Heart left ventricle (tissue), 16 donors: ENCODE measurements at regions not wholly inside any gene's neighbourhood (a gene's known extent, or its start where the extent isn't known, plus 50 kb on each side); places are given as distances from the start of the nearest gene placed in this dataset.

Experiments used
- ATAC-seq, 4 donors: fragments of 200-7000 bp; cut with Tn5 transposase; one replicate each; pipeline ENCODE4 v1.9.1; 2020 to 2022; ENCODE audit warnings: moderate library complexity in 4 of 4, mild to moderate bottlenecking in 3 of 4, moderate number of reproducible peaks in 1 of 4
- DNase-seq, 5 donors: peaks; one replicate each; pipeline ENCODE4 v3.0.0-alpha.2; 2020
- H3K27ac ChIP-seq, 12 donors: fragments of 200-600 bp; sonication (generic) in 4 of 12; one replicate each; pipeline versions ENCODE4 v1.5.0 to v1.8.0; 2016 to 2022; ENCODE audit warnings: mild to moderate bottlenecking in 2 of 12
- H3K27me3 ChIP-seq, 9 donors: fragments of 200-600 bp; sonication (generic) in 2 of 9; one replicate each; pipeline versions ENCODE4 v1.5.1 to v1.8.0; 2016 to 2022; ENCODE audit warnings: mild to moderate bottlenecking in 3 of 9
- H3K36me3 ChIP-seq, 9 donors: fragments of 200-600 bp; sonication (generic) in 2 of 9; one replicate each; pipeline versions ENCODE4 v1.5.0 to v1.8.0; 2018 to 2022; ENCODE audit warnings: mild to moderate bottlenecking in 2 of 9
- H3K4me1 ChIP-seq, 12 donors: fragments of 200-600 bp; sonication (generic) in 4 of 12; one replicate each; pipeline versions ENCODE4 v1.5.0 to v1.8.0; 2016 to 2022; ENCODE audit warnings: mild to moderate bottlenecking in 3 of 12
- H3K4me3 ChIP-seq, 12 donors: fragments of 200-600 bp; sonication (generic) in 4 of 12; one replicate each; pipeline versions ENCODE4 v1.5.0 to v1.8.0; 2017 to 2022; ENCODE audit warnings: mild to moderate bottlenecking in 9 of 12, moderate library complexity in 4 of 12
- H3K9me3 ChIP-seq, 12 donors: fragments of 200-600 bp; sonication (generic) in 4 of 12; one replicate each; pipeline versions ENCODE4 v1.5.0 to v1.8.0; 2016 to 2022; ENCODE audit warnings: mild to moderate bottlenecking in 1 of 12
- POLR2A ChIP-seq, 2 donors: fragments of 450-650 bp; IDR thresholded peaks; one replicate each; pipeline ENCODE4 v1.6.1; 2017; ENCODE audit warnings: antibody characterized with exemption in 2 of 2, mild to moderate bottlenecking in 2 of 2, moderate library complexity in 2 of 2
- WGBS, 4 donors: extraction: QIAGEN DNeasy Blood & Tissue Kit in 2 of 4; methylation state at CpG; one replicate each; pipeline versions ENCODE4 v1.1.5 to v1.1.7; 2013 to 2018; 5-methylcytosine and 5-hydroxymethylcytosine counted together
- intact Hi-C, 10 donors: fragments of 100-400 bp; cut with DNase I; formaldehyde crosslinking; loops; one replicate each; pipeline versions ENCODE4 v1.11.1 to v1.14.2; 2022
- TF ChIP-seq, protein P1 (sequence below), 12 donors: fragments of 200-600 bp; sonication (generic) in 4 of 12; IDR thresholded peaks; one replicate each; pipeline versions ENCODE4 v1.5.0 to v1.8.0; 2018 to 2022; ENCODE audit warnings: antibody characterized with exemption in 12 of 12, mild to moderate bottlenecking in 5 of 12
- donor health status: ischemic (EF 13 %, LVEDD 7.1; RV severe dilation, severe dysfunction).
- donor health status: healthy with polysubstance abuse.
- donor health status: DM: no; HTN: yes; CAD: no.
- donor health status: DM: no; HTN: no; CAD: no.
- donor health status: ischemic (EF 25% LVEDD 6.9; RV normal size, moderate dysfunction).
- donor health status: ischemic (EF 25% LVEDD 5.7; RV mildly dilated, moderate dysfunction).
- donor health status: healthy.
- donor health status: DM: yes; HTN: yes; CAD: no.
- donor health status: ischemic (EF 35%, LVEDD 5.7; RV mildly dilated, moderate dysfunction).
- donor health status: nonischemic (EF 11% LVEDD 7.7; RV severe dilation, severe dysfunction).
- donor health status: DM: yes; HTN: yes; CAD: no.
- donor health status: PGD.
- donor health status: ischemic (EF 29% LVEDD 5.4; RV normal size, mild dysfunction).
- donor health status: nonischemic (EF 23%, LVEDD 6.1; RV moderate dilation, normal function).

DNA sequence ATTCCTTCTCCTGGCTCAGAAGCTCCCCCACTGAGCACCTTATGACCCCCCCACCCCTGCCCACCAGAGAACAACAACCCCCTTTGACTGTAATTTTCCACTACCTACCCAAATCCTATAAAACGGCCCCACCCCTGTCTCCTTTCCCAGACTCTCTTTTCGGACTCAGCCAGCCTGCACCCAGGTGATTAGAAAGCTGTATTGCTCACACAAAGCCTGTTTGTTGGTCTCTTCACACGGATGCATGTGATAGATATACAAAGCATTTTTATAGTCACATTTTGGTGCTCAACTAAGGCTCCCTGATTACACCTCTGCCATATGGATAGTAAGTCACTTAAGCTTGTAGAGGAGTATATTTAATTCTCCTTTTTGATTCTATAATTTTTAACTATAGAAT, 985.8 kb downstream of the REEP3 start:
- 64 to 74% (median 66%) methylated on average over 3 of the region's 3 CpGs for WGBS, 4 donors
- TF ChIP-seq, protein P1, sequence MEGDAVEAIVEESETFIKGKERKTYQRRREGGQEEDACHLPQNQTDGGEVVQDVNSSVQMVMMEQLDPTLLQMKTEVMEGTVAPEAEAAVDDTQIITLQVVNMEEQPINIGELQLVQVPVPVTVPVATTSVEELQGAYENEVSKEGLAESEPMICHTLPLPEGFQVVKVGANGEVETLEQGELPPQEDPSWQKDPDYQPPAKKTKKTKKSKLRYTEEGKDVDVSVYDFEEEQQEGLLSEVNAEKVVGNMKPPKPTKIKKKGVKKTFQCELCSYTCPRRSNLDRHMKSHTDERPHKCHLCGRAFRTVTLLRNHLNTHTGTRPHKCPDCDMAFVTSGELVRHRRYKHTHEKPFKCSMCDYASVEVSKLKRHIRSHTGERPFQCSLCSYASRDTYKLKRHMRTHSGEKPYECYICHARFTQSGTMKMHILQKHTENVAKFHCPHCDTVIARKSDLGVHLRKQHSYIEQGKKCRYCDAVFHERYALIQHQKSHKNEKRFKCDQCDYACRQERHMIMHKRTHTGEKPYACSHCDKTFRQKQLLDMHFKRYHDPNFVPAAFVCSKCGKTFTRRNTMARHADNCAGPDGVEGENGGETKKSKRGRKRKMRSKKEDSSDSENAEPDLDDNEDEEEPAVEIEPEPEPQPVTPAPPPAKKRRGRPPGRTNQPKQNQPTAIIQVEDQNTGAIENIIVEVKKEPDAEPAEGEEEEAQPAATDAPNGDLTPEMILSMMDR (IDR thresholded peaks at IDR 0.05) = no peak
- TF ChIP-seq POLR2A (IDR thresholded peaks at IDR 0.05) = no peak
- Histone ChIP-seq H3K4me1 (no peaks in the 10 kb centered on the region), H3K4me3 (no peak overlapping the region), H3K9me3 (no peaks in the 10 kb centered on the region), H3K27me3 (no peaks in the 10 kb centered on the region), H3K27ac (no peak overlapping the region), H3K36me3 (no peaks in the 10 kb centered on the region)
- intact Hi-C loops = no loop called here
- no peak for ATAC-seq
- no peak for DNase-seq

DNA sequence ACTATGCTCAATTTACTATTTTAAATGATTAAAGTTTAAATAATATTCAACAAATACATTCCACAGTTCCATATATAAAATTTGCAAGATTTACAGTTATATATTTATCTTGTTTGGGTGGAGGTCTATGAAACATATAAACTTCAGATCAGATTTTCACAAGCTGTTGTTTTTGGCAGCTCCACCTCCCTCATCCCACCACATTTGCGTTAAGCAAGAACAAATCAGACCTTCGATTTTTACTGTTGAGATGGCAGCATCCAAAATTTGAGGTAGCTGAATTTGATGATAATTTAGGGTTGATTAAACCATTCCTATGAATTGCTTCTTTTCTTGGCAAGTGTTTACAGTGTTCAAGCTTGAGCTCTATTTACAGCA, 986.4 kb downstream of the REEP3 start:
- H3K9me3 ChIP-seq = no peaks in the 10 kb centered on the region
- intact Hi-C loops = no loop called here
- ATAC-seq (no peak), DNase-seq (no peak)
- H3K4me3 ChIP-seq = no peak overlapping the region
- no peaks in the 10 kb centered on the region for H3K27me3 ChIP-seq
- no peak overlapping the region for H3K27ac ChIP-seq
- no peak for TF ChIP-seq POLR2A (IDR thresholded peaks at IDR 0.05)
- TF ChIP-seq, protein P1 (IDR thresholded peaks at IDR 0.05) = no peak
- 37 to 47% (median 40%) methylated on average over 2 of the region's 2 CpGs for WGBS, 4 donors
- H3K4me1 ChIP-seq = no peaks in the 10 kb centered on the region
- no peaks in the 10 kb centered on the region for H3K36me3 ChIP-seq

DNA sequence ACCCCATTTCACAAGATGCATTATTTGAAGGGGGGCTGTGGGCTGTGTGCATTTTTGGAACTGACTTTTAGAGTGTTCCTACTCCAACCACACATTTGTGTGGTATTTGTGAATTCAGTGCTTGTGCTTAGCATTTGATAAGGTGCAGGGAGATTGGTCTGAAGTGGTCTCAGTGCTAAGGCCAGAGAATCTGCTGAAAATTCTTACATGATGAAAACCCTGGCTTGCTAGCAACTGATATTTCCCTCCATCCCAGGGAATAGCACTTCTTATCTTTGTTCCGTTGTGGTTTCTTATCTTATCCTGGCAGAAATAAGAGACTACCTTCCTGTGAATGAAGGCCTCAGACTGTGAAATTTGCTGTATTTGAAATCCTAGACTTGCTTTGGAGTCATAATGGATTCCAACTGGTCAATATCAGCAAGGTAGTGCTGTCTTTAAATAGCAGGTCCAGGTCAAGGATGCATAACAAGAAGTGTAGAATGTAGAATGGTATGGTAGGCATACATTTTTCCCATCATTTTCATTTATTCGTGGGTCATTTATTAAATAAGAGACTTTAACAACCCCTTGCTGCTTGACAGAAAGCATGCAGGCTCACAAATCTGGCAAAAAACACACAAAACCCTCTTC, 986.9 kb downstream of the REEP3 start:
- TF ChIP-seq, protein P1 (IDR thresholded peaks at IDR 0.05) = no peak
- no peak for TF ChIP-seq POLR2A (IDR thresholded peaks at IDR 0.05)
- H3K9me3 ChIP-seq = no peaks in the 10 kb centered on the region
- H3K27ac ChIP-seq = no peak overlapping the region
- no peak overlapping the region for H3K4me3 ChIP-seq
- DNase-seq (no peak), ATAC-seq (no peak)
- H3K4me1 ChIP-seq = no peaks in the 10 kb centered on the region
- H3K36me3 ChIP-seq = no peaks in the 10 kb centered on the region
- intact Hi-C loops = no loop called here
- WGBS, 4 donors = 16 to 22% (median 17%) methylated on average over 2 of the region's 2 CpGs
- no peaks in the 10 kb centered on the region for H3K27me3 ChIP-seq

DNA sequence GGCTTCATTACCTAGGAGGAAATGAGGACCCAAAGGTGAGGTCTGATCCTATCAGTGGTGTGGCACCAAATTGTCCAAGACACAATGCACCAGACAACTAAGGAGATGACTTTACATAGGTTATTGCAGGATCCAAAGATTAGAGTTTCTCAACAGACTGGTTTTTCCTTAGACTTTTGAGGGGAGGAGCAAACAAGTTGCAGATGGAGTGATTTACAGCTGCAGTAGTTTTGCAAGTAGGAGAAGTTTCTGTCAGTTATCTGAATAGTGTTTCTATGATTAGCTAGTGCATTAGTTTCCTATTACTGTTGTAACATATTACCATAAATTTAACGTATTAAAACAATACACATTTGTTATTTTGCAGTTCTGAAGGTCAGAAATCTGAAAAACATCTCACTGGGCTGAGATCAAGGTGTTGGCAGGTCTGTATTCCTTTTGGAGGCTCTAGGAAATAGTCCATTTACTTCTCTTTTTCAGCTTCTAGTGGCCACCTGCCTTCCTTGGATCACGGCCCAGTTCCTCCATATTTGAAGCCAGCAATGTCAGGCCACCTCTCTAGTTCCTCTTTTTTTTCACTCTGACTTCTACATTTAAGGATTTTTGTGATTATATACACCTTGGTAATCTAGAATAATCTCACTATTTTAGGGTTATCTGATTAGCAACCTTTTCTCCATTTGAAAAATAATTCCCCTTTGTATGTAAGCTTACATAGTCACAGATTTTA, 994.9 kb downstream of the REEP3 start:
- WGBS, 4 donors = 52 to 69% (median 62%) methylated on average over 2 of the region's 2 CpGs
- Histone ChIP-seq H3K4me1 (no peaks in the 10 kb centered on the region), H3K27ac (no peak overlapping the region), H3K27me3 (no peaks in the 10 kb centered on the region), H3K4me3 (no peak overlapping the region), H3K36me3 (no peaks in the 10 kb centered on the region), H3K9me3 (no peaks in the 10 kb centered on the region)
- DNase-seq (no peak), ATAC-seq (no peak)
- intact Hi-C loops = no loop called here
- TF ChIP-seq POLR2A (IDR thresholded peaks at IDR 0.05) = no peak
